K562 (cell line): ENCODE measurements at regions not wholly inside any gene's neighbourhood (a gene's known extent, or its start where the extent isn't known, plus 50 kb on each side); places are given as distances from the start of the nearest gene placed in this dataset.

Experiments
- HMG20B ChIP-seq: fragments of 250-450 bp; sonication (Bioruptor Pico); IDR thresholded peaks from 2 replicates; pipeline ENCODE4 v1.5.0; 2021; ENCODE audit warnings: mild to moderate bottlenecking
- TF ChIP-seq, protein P1 (sequence below): fragments of 200-600 bp; sonication (generic); IDR thresholded peaks from one replicate; pipeline ENCODE4 v1.6.1; 2012; ENCODE audit warnings: mild to moderate bottlenecking, low read depth, low read length, inconsistent platforms
- TF ChIP-seq, protein P2 (sequence below): fragments of 250-450 bp; sonication (Bioruptor Pico); IDR thresholded peaks from 2 replicates; pipeline ENCODE4 v1.8.0; 2022; ENCODE audit warnings: moderate library complexity, mild to moderate bottlenecking, inconsistent platforms

- TF ChIP-seq, protein P1, sequence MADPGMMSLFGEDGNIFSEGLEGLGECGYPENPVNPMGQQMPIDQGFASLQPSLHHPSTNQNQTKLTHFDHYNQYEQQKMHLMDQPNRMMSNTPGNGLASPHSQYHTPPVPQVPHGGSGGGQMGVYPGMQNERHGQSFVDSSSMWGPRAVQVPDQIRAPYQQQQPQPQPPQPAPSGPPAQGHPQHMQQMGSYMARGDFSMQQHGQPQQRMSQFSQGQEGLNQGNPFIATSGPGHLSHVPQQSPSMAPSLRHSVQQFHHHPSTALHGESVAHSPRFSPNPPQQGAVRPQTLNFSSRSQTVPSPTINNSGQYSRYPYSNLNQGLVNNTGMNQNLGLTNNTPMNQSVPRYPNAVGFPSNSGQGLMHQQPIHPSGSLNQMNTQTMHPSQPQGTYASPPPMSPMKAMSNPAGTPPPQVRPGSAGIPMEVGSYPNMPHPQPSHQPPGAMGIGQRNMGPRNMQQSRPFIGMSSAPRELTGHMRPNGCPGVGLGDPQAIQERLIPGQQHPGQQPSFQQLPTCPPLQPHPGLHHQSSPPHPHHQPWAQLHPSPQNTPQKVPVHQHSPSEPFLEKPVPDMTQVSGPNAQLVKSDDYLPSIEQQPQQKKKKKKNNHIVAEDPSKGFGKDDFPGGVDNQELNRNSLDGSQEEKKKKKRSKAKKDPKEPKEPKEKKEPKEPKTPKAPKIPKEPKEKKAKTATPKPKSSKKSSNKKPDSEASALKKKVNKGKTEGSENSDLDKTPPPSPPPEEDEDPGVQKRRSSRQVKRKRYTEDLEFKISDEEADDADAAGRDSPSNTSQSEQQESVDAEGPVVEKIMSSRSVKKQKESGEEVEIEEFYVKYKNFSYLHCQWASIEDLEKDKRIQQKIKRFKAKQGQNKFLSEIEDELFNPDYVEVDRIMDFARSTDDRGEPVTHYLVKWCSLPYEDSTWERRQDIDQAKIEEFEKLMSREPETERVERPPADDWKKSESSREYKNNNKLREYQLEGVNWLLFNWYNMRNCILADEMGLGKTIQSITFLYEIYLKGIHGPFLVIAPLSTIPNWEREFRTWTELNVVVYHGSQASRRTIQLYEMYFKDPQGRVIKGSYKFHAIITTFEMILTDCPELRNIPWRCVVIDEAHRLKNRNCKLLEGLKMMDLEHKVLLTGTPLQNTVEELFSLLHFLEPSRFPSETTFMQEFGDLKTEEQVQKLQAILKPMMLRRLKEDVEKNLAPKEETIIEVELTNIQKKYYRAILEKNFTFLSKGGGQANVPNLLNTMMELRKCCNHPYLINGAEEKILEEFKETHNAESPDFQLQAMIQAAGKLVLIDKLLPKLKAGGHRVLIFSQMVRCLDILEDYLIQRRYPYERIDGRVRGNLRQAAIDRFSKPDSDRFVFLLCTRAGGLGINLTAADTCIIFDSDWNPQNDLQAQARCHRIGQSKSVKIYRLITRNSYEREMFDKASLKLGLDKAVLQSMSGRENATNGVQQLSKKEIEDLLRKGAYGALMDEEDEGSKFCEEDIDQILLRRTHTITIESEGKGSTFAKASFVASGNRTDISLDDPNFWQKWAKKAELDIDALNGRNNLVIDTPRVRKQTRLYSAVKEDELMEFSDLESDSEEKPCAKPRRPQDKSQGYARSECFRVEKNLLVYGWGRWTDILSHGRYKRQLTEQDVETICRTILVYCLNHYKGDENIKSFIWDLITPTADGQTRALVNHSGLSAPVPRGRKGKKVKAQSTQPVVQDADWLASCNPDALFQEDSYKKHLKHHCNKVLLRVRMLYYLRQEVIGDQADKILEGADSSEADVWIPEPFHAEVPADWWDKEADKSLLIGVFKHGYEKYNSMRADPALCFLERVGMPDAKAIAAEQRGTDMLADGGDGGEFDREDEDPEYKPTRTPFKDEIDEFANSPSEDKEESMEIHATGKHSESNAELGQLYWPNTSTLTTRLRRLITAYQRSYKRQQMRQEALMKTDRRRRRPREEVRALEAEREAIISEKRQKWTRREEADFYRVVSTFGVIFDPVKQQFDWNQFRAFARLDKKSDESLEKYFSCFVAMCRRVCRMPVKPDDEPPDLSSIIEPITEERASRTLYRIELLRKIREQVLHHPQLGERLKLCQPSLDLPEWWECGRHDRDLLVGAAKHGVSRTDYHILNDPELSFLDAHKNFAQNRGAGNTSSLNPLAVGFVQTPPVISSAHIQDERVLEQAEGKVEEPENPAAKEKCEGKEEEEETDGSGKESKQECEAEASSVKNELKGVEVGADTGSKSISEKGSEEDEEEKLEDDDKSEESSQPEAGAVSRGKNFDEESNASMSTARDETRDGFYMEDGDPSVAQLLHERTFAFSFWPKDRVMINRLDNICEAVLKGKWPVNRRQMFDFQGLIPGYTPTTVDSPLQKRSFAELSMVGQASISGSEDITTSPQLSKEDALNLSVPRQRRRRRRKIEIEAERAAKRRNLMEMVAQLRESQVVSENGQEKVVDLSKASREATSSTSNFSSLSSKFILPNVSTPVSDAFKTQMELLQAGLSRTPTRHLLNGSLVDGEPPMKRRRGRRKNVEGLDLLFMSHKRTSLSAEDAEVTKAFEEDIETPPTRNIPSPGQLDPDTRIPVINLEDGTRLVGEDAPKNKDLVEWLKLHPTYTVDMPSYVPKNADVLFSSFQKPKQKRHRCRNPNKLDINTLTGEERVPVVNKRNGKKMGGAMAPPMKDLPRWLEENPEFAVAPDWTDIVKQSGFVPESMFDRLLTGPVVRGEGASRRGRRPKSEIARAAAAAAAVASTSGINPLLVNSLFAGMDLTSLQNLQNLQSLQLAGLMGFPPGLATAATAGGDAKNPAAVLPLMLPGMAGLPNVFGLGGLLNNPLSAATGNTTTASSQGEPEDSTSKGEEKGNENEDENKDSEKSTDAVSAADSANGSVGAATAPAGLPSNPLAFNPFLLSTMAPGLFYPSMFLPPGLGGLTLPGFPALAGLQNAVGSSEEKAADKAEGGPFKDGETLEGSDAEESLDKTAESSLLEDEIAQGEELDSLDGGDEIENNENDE = no peak
- TF ChIP-seq, protein P2, sequence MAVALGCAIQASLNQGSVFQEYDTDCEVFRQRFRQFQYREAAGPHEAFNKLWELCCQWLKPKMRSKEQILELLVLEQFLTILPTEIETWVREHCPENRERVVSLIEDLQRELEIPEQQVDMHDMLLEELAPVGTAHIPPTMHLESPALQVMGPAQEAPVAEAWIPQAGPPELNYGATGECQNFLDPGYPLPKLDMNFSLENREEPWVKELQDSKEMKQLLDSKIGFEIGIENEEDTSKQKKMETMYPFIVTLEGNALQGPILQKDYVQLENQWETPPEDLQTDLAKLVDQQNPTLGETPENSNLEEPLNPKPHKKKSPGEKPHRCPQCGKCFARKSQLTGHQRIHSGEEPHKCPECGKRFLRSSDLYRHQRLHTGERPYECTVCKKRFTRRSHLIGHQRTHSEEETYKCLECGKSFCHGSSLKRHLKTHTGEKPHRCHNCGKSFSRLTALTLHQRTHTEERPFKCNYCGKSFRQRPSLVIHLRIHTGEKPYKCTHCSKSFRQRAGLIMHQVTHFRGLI (CRISPR knock-in tag) = no peak
- TF ChIP-seq HMG20B (CRISPR knock-in tag) = no peak
Measured at GRCh38 chr6:8236956-8237355, 134.6 kb upstream of the EEF1E1 start (continued).
